ENCODE measurements at regions not wholly inside any gene's neighbourhood (a gene's known extent, or its start where the extent isn't known, plus 50 kb on each side); places are given as distances from the start of the nearest gene placed in this dataset.

DNA sequence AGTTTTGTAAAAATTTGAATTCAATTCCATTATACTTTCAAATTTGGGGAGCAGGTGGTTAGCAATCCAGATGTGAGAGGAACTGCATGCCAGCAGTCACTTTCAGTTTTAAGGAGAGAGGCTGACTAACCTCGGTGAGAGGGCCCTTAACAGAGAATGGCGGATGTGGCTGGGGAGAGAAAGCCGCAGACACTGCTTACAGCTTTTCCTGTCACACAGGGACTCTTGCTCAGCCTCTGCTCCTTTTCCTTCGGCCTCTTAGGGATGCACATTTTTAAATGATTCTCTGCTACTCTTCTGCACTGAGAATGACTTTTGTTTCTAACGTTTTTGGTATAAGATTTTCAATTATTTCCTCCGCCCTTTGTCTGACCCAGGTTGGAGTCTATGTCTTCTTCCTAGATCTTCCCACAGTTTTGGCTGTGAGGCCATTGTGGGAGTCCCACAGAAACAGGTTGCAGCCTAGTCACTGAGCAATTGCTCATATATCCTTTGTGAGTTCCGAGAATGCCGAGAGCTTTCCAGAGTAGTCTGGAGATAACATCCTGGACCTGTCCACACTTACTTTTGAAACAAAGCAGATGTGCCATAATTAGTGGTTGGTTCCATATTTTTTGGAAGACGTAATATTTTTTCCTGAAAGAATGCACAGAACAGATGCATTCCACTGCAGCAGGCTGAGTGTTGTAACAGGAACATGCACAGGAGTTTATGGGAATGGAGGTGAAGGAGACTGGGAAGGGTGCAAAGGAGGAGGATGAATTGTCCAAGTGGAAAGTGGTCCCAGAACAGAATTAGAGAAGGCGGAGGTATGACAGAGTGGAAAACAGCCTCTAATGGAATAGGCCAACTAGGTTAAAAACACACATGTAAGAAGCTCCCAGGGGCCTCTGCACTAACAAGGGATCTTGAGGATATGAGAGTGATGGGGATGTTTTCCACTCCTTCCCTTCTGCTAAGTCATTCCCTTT lies 168.0 kb upstream of the ZNF32 start:
- H3K4me3 ChIP-seq (ENCODE audit: low read depth, low read length) = no peak overlapping the region
- DNase-seq (ENCODE audit: low read depth, low spot score) = peak; percentile 47
- ChIA-PET CTCF (interaction anchor here (1.3 kb wide), 1 partner anchor 127 kb away, joined by 7 read pairs; no protein-coding TSS in a partner anchor), POLR2A (no interaction called here)
- H3K27me3 ChIP-seq (ENCODE audit: control insufficient read depth, insufficient read depth, low read length) = no peaks in the 10 kb centered on the region
- peak overlapping the region; percentile 48 for H3K27ac ChIP-seq (ENCODE audit: low read depth, low read length)
- H3K9me3 ChIP-seq (ENCODE audit: control insufficient read depth, insufficient read depth, low read length) = no peaks in the 10 kb centered on the region; the same call in 1 of the 2 replicates
- TF ChIP-seq, protein P1, sequence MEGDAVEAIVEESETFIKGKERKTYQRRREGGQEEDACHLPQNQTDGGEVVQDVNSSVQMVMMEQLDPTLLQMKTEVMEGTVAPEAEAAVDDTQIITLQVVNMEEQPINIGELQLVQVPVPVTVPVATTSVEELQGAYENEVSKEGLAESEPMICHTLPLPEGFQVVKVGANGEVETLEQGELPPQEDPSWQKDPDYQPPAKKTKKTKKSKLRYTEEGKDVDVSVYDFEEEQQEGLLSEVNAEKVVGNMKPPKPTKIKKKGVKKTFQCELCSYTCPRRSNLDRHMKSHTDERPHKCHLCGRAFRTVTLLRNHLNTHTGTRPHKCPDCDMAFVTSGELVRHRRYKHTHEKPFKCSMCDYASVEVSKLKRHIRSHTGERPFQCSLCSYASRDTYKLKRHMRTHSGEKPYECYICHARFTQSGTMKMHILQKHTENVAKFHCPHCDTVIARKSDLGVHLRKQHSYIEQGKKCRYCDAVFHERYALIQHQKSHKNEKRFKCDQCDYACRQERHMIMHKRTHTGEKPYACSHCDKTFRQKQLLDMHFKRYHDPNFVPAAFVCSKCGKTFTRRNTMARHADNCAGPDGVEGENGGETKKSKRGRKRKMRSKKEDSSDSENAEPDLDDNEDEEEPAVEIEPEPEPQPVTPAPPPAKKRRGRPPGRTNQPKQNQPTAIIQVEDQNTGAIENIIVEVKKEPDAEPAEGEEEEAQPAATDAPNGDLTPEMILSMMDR (IDR thresholded peaks at IDR 0.05; ENCODE audit: low read depth, low read length) = no peak

DNA sequence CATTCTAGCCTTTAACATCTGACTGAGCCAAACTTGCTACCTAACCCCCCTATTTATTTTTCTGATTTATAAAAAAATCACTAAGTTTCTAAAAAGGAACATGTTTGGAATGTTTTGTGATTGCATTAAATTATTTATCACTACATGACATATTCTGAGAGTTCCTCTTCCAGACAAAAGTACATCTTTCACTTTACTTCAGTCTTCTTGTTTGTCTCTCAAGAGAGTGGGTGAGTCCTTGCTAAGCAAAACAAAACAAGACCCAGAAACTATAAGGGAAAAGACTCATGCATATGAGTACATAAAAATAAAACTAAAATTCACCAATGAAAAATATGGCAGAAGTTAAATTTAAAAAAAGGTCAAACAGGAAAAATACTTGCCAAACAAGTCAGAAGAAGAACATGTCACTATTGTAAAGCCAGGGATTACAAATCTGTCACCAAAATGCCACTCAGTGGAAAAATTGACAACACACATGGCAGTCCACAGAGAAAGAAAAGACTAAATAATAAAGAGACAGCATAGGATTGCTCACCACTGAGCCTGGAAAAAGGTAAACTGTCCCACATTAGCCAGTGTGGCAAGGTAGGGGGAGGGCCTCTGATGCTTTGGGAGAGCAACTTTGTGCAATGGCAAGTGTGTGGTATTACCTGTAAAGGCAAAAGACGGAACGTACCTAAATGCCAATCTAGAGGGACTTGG lies 166.7 kb upstream of the ZNF32 start:
- no peak for DNase-seq (ENCODE audit: low read depth, low spot score)
- Histone ChIP-seq H3K9me3 (ENCODE audit: control insufficient read depth, insufficient read depth, low read length) (no peaks in the 10 kb centered on the region; the same call in 1 of the 2 replicates), H3K27me3 (ENCODE audit: control insufficient read depth, insufficient read depth, low read length) (no peaks in the 10 kb centered on the region), H3K27ac (ENCODE audit: low read depth, low read length) (no peak overlapping the region), H3K4me3 (ENCODE audit: low read depth, low read length) (no peak overlapping the region)
- TF ChIP-seq, protein P1 (IDR thresholded peaks at IDR 0.05; ENCODE audit: low read depth, low read length) = no peak
- POLR2A ChIA-PET = no interaction called here
- CTCF ChIA-PET = no interaction called here

DNA sequence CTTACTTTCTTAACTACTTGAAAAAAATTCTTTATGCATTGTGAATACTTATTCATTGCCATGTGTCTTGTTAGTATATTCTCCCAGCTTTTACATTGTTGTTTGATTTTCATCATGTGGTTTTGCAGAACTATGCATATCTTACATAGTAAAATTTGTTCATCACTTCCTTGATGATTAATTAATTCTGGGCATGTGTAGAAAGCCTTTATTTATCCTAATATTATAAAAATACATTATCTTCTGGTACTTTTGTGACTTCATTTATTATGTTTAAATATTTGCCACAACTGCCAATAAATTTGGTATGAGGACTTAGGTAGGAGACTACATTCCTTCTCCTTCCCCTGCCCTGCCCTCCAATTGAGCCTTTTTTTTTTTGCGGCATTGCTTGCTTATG lies 166.0 kb upstream of the ZNF32 start:
- TF ChIP-seq, protein P1 (IDR thresholded peaks at IDR 0.05; ENCODE audit: low read depth, low read length) = no peak
- DNase-seq (ENCODE audit: low read depth, low spot score) = no peak

DNA sequence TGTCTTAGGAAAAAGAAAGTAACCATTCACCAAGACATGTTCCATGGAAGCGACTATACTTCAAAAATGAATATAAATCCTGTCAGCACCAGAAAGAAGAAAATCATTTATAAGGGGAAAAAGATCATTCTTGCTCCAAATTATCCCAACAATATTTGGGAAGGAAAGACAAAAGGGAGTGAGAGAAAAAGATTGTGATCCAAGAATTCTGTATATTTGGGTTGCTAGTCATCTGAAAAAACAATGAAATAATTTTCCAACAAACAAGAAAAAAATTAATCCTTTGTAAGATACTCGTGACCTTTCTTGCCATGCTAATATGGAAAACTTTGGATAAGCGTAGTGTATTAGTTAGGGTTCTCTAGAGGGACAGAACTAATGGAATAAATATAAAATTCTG lies 163.2 kb upstream of the ZNF32 start:
- Histone ChIP-seq H3K27me3 (ENCODE audit: control insufficient read depth, insufficient read depth, low read length) (no peaks in the 10 kb centered on the region), H3K9me3 (ENCODE audit: control insufficient read depth, insufficient read depth, low read length) (no peaks in the 10 kb centered on the region), H3K4me3 (ENCODE audit: low read depth, low read length) (no peak overlapping the region), H3K27ac (ENCODE audit: low read depth, low read length) (no peak overlapping the region)
- no peak for DNase-seq (ENCODE audit: low read depth, low spot score)
- POLR2A ChIA-PET = no interaction called here
- TF ChIP-seq, protein P1 (IDR thresholded peaks at IDR 0.05; ENCODE audit: low read depth, low read length) = no peak
- CTCF ChIA-PET = interaction anchor here (0.6 kb wide), 1 partner anchor 210 kb away, joined by 3 read pairs; no protein-coding TSS in a partner anchor

More for the DNA sequence above, 166.0 kb upstream of the ZNF32 start:
- ChIA-PET CTCF (interaction anchor here (1.0 kb wide), 1 partner anchor 125 kb away, joined by 3 read pairs; no protein-coding TSS in a partner anchor), POLR2A (no interaction called here)
- Histone ChIP-seq H3K27me3 (ENCODE audit: control insufficient read depth, insufficient read depth, low read length) (no peaks in the 10 kb centered on the region), H3K9me3 (ENCODE audit: control insufficient read depth, insufficient read depth, low read length) (no peaks in the 10 kb centered on the region; the same call in 1 of the 2 replicates), H3K4me3 (ENCODE audit: low read depth, low read length) (no peak overlapping the region), H3K27ac (ENCODE audit: low read depth, low read length) (no peak overlapping the region)
